Liver (tissue), 3 donors: ENCODE measurements at regions not wholly inside any gene's neighbourhood (a gene's known extent, or its start where the extent isn't known, plus 50 kb on each side); places are given as distances from the start of the nearest gene placed in this dataset.

Source experiments
- SP1 ChIP-seq: IDR thresholded peaks from 2 replicates; pipeline ENCODE4 v1.6.1; 2018; ENCODE audit warnings: antibody characterized with exemption, mild to moderate bottlenecking
- TF ChIP-seq, protein P1 (sequence below): IDR thresholded peaks from 2 replicates; pipeline ENCODE4 v1.6.1; 2016; ENCODE audit warnings: antibody characterized with exemption
- TF ChIP-seq, protein P2 (sequence below): fragments of 150-350 bp; IDR thresholded peaks from 2 replicates; pipeline ENCODE4 v1.5.1; 2017; ENCODE audit warnings: improper control_type of control experiment, low read depth, low read length; ENCODE audit not compliant: missing input control
- donor health status: healthy.
- donor health status: healthy.

DNA sequence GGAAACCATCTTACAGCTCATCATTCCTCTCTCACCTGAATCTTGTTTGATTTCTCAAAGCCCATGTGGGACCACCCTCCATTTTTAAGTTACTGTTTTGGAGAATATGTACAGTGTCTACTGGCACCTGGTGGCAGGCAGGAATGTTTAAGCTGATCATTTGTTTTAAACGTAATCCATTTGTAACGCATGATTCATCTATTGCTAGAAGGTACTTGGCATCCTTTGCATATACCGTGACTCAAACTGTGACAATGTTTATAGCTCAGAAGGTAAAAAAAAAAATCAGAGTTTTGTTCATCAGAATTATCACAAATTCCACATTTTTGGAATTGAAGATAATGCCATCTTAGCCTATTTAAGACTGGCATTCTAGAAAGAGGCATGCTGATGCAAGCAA, 1007.5 kb upstream of the EEF2KMT start:
- no peak for TF ChIP-seq SP1
- TF ChIP-seq, protein P1, sequence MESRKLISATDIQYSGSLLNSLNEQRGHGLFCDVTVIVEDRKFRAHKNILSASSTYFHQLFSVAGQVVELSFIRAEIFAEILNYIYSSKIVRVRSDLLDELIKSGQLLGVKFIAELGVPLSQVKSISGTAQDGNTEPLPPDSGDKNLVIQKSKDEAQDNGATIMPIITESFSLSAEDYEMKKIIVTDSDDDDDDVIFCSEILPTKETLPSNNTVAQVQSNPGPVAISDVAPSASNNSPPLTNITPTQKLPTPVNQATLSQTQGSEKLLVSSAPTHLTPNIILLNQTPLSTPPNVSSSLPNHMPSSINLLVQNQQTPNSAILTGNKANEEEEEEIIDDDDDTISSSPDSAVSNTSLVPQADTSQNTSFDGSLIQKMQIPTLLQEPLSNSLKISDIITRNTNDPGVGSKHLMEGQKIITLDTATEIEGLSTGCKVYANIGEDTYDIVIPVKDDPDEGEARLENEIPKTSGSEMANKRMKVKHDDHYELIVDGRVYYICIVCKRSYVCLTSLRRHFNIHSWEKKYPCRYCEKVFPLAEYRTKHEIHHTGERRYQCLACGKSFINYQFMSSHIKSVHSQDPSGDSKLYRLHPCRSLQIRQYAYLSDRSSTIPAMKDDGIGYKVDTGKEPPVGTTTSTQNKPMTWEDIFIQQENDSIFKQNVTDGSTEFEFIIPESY = no peak
- TF ChIP-seq, protein P2, sequence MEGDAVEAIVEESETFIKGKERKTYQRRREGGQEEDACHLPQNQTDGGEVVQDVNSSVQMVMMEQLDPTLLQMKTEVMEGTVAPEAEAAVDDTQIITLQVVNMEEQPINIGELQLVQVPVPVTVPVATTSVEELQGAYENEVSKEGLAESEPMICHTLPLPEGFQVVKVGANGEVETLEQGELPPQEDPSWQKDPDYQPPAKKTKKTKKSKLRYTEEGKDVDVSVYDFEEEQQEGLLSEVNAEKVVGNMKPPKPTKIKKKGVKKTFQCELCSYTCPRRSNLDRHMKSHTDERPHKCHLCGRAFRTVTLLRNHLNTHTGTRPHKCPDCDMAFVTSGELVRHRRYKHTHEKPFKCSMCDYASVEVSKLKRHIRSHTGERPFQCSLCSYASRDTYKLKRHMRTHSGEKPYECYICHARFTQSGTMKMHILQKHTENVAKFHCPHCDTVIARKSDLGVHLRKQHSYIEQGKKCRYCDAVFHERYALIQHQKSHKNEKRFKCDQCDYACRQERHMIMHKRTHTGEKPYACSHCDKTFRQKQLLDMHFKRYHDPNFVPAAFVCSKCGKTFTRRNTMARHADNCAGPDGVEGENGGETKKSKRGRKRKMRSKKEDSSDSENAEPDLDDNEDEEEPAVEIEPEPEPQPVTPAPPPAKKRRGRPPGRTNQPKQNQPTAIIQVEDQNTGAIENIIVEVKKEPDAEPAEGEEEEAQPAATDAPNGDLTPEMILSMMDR = no peak
